Stimulated activated CD8-positive, alpha-beta memory T cell treated with anti-CD3 and anti-CD28 coated beads, Interleukin-7, amount 100 ng/mL, for 24 hours (primary cell): ENCODE measurements at regions not wholly inside any gene's neighbourhood (a gene's known extent, or its start where the extent isn't known, plus 50 kb on each side); places are given as distances from the start of the nearest gene placed in this dataset.

Experiments used
- DNase-seq: peaks from one replicate; pipeline ENCODE4 v3.0.0-alpha.2; 2020; ENCODE audit warnings: low read depth

DNA sequence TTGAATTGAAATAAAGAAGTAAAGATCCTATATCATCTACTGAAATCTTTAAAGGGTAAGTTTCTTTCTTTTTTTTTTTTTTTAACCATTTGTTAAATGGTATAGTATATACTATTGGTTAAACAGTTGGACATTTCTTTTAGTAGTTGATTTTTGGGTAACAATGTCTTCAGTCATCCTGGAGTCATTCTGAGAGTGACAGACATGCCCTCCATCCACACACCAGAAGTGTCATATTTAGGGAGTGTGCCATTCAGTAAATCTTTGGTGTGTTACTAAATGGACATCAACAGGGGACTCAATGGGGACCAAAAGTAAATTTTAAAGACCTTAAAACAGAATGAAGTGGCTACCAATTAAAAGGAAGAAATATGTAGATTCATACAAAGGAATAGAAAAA lies 50.8 kb upstream of the SLC39A10 start:
- DNase-seq = no peak

- no peak for DNase-seq
Measured at GRCh38 chr2:195604706-195605105, 52.3 kb upstream of the SLC39A10 start.

- no peak for DNase-seq
Measured at GRCh38 chr2:195603998-195604397, 53.0 kb upstream of the SLC39A10 start.

DNA sequence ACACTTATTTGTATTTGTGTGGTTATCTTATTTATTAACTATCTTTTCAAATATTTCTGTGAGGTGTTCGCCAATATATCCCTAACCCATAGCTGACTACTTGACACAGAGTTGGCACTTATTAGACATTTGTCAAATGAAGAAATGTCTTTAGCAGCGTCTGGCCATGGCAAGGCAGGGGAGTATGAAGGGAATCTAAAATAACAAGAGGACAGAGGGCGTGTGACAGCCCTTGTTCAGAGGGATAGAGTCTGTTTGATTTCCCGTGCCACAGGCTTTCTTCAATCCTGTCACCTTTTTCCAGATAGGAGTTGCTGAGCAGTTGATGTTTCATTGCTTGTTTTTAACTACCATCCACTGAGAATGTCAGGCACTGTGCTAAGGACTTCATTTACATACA lies 53.6 kb upstream of the SLC39A10 start:
- no peak for DNase-seq

GRCh38 chr2:195602687-195603086 lies 54.3 kb upstream of the SLC39A10 start:
- DNase-seq = no peak

- no peak for DNase-seq
Measured at GRCh38 chr2:195601361-195601760, 55.7 kb upstream of the SLC39A10 start.

- DNase-seq = no peak
Measured at GRCh38 chr2:195600778-195601177, 56.2 kb upstream of the SLC39A10 start.

GRCh38 chr2:195596840-195597239 lies 60.2 kb upstream of the SLC39A10 start:
- no peak for DNase-seq

GRCh38 chr2:195595825-195596224 lies 61.2 kb upstream of the SLC39A10 start:
- DNase-seq = no peak

DNA sequence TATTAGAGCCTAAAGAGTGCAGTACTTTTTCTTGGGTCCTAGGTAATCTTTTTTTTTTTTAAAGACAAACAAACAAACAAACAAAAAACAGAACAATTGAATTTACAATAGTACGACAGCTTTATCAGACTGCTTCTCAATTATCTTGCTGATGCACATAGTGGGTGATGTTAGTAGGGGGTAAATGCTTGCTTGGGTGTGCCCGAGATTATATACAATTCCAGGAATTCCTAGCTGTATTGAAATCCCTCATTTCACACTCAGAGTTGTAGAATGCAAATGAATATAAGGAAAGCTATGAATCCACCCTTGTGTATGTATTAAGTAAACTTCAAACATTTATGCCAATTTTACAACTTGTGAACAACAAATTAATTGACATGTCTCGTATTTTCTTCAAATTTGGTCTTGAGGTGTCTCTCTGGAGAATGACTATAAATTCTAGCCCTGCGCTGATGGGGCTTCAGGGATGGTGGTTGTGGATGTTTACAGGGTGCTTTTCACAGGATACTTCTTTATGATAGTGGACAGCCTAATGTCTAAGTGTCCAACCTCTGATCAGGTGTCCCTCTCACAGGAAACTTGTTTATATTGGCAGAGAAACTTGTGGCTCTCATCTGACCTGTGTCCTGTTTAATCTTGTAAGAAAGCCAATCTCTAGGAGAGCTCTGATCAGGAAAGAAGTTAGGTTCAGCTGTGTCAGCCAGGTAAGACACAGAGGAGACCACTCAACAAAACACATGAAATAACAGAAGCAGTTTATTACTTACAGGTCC lies 61.9 kb upstream of the SLC39A10 start:
- no peak for DNase-seq

- no peak for DNase-seq
Measured at GRCh38 chr2:195594248-195594647, 62.8 kb upstream of the SLC39A10 start.

DNA sequence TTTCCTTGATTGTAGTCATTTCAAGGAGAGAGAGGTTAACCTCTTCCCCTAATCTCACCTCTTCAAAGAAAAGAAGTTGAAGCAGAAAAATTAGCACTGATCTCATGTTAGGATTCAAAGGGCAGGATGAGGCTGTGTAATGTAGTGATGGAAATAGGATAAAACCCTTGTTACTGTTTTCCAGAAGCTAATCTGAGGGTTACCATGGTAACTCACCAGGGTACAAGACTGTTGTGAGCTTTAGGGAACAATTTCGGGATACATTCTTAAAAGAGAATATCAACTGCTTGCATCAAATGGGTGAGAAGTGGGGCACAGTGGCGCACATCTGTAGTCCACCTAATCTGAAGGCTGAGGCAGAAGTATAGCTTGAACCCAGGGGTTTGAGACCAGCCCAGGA lies 64.9 kb upstream of the SLC39A10 start:
- DNase-seq = no peak

DNA sequence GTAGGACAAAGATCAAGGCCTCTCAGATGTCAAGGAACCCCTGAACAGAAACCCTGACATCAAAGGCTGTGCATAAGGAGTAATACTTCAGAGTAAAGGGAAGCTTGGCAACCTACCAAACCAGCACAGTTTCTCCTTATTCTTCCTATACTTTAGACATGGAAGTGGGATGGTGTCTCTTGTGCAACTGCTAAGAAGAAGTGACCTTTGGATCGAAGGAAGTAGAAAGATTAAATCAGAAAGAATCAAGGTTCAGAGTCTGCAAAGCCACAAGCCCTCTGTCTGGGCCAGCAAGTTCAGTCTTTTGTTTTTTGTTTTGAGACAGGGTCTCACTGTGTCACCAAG lies 66.2 kb upstream of the SLC39A10 start:
- DNase-seq = no peak

GRCh38 chr2:195590199-195590860 lies 66.7 kb upstream of the SLC39A10 start:
- no peak for DNase-seq

DNA sequence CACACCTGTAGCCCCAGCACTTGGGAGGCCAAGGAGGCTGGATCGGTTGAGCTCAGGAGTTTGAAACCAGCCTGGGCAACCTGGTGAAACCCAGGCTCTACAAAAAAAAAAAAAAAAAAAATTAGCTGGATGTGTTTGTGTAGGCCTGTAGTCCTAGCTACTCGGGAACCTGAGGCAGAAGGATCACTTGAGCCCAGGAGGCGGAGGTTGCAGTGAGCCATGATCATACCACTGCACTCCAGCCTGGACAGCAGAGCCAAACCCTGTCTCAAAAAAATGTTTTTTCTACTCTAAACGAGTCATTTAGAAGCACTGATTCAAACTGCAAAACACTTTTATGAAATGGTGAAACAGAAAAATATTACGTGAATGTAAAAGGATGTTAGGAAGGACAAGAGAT lies 69.1 kb upstream of the SLC39A10 start:
- no peak for DNase-seq

- no peak for DNase-seq
Measured at GRCh38 chr2:195586062-195586714, 70.8 kb upstream of the SLC39A10 start.

DNA sequence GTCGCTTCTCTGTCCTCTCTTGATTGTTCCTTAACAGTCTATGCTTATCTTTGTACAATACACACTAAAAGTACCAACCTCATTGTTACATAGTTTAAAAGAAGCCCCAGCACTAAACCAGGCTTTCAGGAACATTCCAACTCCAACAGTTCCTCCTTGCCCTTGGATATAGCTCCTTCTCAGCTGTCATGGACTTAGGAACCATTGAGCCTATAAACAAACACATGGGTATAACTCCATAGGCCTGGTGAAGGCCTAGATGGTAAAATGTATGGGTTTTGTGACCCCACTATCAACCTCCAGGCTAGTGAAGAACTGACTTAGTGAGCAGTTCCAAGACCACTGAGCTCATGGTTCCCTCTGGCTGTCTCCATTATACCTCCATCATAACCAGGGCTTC lies 74.8 kb upstream of the SLC39A10 start:
- DNase-seq = no peak

DNA sequence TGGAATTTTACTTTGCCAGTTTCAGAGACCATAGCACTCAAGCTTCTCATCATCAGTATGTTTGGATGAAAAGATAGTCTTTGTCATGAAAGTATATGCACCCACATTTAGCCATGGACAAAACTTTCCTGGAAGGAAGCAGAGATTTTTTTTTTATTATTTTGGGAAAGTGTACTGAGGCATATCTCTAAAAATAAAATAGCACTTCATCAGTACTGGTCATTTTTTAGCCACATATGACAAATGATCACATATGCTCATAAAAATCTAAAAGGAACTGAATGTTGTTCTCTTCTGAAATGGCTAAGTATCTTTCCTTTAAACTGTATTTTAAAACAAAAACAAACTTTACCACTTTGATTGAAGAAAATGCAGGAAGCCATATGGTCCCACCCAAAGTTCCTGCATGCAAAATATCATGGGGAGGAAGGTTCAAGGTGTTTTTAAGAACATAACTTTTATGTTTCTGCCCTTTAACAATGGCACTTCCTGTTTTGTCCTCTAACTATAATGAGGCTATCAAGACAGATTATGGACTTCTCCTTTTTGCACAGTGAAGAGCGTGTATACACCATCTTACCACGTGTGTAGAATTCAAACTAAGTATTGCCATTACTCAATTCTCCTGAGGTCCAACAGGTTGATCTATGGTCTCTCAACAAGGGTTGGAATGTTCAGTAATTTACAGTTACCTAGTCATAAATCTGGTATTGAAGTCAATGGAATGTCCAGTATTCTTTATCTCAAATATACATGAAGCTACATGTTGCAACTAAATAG lies 77.1 kb upstream of the SLC39A10 start:
- no peak for DNase-seq

DNA sequence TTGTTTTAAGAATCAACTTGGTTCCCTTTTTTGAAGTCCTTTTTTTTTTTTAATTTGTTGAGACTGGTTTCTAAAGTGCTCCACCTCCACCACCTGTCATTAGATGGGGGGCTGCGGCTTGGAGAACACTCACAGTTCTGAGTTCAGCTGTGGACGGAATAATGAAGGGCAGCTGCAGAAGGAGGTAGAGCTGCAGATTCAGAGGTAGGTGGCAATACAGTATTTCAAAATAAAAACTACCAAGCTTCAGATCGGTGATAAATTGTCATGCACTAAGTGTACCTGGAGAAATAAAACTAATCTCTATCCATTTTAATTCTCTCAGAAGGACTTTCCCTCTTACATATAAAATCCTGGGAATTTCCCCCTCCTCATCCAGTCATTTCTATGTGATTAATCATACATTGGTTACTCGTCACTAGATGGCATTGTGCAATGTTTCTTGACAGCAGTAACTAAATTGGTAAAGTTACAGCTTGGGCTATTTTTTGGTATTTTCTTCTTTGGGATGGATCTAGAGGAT lies 81.1 kb upstream of the SLC39A10 start:
- no peak for DNase-seq

DNA sequence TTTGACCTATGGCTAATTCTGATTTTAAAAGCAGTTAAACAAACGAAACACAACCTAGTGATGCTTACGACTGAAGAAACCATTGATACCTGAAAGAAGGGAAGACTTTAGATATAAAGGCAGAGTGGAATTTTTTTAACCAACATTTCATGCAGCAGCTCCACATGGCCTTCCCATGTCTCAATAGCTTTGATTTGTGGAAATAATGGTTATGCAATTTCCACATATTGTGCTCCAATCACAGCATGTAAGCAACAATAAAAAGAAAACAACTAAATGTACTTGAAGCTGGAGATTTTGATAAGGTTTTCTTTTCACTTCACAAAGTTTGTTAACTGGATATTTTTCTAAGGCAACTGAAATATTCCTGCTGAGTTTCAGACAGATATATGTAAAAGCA lies 82.0 kb upstream of the SLC39A10 start:
- DNase-seq = no peak

DNA sequence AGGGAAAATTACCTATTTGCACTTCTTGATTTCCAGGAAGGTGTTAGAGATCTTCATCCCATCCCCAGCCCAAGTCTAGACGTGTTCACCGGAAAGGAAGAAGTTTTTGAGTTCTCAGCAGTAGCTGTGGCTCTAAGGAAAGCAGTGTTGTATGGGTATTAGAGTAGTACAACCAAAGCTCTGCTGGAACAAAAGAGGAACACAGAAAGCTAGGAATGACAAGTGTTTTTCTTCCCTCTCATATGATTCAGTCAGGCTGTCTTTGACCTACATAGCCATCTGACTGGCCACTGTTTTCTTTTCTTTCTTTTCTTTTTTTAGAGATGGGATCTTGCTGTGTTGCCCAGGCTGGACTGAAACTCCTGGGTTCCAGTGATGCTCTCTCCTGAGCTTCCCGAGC lies 82.7 kb upstream of the SLC39A10 start:
- DNase-seq = no peak

DNA sequence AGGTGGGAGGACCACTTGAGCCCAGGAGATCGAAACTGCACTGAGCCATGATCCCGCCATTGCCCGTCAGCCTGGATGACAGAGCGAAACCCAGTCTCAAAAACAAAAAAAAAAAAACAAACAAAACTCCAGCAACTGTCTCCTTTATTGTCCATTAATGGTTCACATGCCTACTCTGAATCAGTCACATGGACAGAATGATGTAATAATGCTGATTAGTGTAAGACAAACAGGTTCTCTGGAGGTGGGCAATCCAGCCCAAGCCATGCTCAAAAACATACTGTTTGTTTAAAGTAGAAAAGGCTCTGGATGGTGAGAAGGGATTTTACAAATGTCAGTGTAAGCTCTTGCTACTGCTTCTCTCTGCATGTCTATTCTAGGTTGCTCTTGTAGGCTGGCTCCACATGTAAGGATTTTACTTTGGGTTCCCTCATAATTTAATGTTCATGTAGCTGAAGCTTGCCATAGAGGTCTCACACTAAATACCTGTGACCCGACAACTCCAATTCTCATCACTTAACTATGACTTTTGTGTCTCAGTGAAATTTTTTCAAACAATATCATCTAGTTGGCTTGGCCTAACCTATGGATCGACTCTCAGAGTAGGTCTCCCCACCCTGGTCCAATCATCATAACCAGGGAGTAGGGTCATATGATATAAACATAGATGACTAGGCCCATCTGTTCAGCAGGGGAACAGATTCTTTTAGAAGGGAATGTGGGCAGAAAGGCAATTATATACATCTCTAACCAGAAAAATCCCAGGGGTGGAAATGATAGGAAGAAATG lies 83.9 kb upstream of the SLC39A10 start:
- DNase-seq = no peak
